ENCODE measurements at regions not wholly inside any gene's neighbourhood (a gene's known extent, or its start where the extent isn't known, plus 50 kb on each side); places are given as distances from the start of the nearest gene placed in this dataset.

DNA sequence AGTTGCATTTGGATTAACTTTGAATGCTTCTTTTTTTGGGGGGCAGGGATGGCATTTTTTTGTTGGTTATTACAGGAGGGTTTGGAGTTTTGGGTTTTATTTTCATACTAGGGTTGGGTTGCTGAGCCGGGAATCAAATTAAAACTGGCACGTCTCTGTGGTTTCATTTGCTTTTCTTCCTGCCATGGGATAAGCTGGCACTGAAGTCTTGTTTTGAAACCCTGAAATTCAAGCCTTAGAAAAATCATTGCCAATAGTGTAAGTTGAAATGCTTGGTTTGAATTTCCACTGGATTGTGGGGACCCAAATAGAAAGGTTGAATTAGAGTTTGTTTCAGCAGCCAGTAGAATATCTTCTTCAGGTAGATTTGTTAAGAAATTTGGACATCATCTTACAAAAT is 193.1 kb upstream of the DCBLD2 start:
- DNase-seq = no peak

DNA sequence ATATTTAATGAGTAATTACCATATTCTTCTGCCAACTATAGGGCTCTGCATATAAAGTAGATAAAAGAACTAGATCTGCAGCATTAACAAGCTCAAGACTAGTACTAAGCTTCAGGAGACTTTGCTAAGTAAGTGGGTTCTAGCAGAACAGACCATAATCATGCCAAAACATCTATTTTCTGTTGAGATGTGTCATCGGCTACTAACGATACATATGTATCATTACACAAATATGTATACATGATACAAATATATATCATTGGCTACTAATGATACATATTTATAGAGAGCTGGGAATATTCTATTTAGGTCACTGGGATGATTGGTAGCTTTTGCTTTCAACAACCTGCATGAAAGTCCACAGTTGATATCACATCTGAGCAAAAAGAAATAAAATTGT is 185.8 kb upstream of the DCBLD2 start:
- peak; percentile 49 for DNase-seq

DNA sequence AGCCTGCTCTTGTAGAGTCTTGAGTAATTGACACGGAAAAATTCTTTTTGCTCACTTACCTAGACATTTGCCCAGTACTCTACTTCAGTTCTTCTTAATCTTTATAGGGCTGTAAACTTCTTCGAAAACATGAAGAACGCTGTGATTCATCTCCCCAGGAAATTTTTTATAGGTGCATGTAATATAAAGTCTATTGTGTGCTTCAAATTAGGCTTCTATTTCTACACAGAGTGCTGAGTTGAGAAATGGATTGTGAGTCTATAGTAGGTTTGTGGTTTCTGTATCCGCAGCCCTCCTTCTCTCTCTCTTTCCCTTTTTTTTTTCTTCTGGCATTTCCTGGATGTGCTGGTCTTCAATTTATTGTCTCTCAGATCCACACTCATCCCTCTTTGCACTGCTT is 183.3 kb upstream of the DCBLD2 start:
- peak; percentile 92 for DNase-seq

DNA sequence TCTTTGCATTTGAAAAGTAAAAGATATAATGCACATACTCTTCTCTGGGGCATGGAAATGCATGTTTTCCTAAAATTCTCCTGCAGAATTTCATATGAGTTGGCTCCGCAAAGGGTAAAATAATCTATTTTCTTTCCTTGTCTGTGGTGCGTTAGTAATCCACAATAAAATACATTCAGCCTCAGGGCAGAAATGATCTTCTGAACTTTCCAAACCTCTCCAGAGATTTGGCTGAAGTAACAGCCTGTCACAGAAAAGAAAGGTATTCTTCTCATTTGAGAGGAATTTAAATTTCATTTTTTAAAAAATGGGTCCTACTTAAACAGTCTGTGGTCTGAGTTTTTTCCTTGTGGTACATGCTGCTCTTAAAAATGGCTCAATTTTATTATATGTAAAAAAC is 182.7 kb upstream of the DCBLD2 start:
- DNase-seq = no peak

DNA sequence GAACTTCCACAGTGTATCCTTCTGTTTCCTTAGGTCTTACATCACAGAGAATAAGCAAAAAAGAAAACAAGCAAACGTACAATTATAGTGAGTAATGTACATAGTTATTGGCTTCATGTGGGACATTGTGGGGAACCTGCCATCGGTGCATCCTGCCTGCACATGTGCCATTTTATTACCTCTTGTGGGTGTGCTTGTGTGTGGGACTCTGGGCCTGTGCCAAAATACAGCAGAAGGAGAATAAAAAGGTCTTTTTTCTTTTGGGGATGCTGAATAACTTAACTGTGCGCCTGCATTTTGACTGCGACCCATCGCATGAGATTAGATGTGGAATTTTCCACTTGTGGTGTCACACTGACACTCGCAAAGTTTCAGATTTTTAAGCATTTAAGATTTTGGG is 169.6 kb upstream of the DCBLD2 start:
- DNase-seq = peak; percentile 6

DNA sequence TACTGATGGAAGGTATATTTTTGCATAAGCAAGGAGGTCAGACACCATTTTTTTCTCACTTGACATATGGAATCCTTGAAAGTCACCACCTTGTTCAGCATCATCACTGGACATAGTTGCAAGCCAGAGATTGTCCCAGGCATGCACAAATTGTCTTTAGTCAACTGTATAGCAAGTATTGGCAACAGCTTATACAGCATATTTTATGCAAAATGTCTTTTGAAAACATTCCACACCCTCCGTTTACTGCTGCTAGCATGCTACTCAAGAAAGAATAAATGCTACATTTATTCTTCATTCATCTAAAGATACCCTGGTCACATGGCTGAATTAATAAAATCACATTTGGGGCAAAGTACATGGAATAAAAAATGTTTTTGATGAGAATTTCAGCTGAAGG is 168.5 kb upstream of the DCBLD2 start:
- no peak for DNase-seq

DNA sequence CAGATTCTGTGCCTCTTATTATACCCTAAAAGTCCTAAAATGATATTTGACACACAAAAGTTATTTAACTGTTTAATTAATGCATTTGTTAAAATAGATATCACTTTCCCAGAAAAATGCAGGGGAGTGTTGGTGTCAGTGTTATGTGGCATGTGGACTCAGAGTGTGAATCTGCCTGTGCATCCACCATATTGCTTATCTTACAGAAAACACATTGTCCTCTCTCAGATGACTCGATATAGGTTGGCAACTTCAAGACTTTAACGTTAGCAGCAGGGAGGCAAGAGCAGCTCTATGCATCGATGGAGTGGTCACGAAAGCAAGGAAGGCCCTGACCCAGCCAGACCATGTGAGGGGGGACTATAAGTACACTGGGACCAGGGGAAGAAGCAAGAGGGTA is 165.4 kb upstream of the DCBLD2 start:
- no peak for DNase-seq

DNA sequence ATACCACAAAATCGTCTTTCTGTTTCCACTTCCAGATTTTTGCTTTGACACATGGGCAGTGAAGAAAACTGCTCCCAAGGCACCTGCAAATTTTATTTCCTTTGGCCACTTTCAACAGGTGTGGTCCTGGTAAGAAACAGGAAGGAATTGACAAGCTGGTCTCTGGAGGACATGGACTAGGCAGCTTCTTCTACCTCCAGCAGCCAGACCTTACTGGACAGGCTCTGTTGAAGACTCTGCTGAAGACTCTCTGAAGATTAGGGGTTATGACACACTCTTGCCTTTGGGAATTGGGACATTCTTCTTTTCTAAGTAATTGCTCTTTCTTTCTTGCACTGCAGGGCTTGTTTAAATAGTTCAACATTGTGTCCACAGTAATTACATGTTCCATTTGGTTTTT is 147.7 kb upstream of the DCBLD2 start:
- DNase-seq = no peak

DNA sequence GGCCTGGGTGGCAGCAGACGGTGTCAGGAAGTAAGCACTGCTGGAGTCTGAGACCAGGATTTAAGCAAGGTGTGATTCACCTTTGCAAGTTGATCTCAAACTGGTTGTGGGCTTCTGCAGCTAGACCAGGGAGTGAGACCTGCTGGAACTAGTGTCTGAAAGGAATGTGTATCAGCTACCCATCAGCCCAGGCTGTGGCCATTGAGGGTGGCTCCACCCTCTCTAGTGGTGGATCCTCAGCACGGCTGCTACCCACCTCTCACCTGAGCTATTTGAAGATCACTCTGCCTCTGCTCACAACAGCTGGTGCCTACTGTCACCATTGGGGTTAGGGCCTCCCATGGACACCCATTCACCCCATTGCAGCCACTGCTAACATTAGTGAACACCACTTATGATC is 140.3 kb upstream of the DCBLD2 start:
- DNase-seq = no peak

DNA sequence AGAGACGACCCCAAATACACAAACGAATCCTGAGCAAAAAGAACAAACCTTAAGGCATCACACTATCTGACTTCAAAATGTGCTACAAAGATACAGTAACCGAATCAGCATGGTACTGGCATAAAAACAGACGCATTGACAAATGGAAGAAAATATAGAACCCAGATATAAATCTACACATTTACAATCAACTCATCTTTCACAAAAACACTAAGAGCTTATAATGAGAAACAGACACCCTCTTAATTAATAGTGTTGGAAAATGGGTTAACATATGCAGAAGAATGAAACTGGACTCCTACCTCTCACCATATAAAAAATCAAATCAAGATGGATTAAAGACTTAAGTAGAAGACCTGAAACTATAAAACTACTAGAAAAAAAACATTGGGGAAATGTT is 130.3 kb upstream of the DCBLD2 start:
- no peak for DNase-seq

DNA sequence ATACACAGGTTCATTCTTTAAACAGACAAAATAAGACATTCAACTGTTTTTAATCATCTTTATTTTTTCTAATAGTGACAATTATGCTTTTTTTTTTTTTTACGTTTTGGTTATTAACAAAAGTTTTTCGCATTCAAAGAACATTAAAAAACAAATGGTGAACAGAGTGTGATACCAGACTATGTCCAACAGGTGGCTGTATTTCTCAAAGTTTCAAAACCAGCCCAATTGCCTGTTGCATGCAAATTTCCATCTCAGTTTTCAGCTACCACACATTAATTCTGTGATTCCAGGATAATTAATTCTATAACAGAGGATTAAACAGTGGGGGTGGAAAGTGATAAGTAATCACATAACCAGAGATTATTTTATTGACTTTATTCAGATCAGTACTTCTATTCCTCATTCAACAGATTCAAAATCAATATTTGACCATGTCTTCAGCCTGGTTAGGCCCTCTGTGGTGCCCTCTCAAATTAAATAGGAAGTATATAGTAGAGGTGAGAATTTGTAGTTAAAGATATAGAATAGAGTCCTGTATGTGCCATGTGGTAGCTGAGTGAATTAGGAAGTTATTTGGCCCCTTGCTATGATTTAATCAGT is 122.2 kb upstream of the DCBLD2 start:
- peak; percentile 55 for DNase-seq

DNA sequence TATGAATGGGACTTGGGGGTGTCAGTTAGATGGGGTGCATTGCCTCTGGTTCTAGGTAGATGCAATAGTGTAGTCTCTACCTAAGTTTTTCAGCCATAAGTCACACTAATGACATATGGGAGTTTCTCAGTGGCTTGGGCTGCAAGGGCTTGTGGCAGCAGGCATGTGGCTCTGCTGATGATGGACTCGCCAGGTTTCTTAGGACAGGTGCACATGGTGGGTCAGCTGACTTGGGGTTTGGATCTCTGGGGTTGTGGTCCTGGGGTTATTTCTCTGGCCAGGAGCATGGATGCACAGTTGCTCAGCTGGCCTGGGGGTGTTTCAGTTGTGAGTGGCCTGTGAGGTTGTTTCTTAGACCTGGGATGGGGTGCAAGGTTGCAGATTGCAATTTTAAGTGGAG is 120.0 kb upstream of the DCBLD2 start:
- DNase-seq = no peak

DNA sequence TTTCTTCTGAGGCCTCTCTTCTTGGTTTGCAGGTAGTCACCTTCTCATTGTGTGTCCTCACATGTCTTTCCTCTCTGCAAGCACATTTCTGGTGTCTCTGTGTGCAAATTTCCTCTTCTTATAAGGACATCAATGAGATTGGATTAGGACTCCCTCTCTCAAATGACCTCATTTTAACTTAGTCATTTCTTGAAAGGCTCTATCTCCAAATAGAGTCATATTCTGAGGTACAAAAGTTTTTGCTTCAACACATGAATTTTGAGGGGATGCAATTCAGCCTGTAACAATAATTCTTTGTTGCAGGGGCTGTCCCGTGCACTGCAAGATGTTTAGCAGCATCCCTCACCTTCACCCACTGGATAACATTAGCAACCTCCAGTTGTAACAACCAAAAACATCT is 115.0 kb upstream of the DCBLD2 start:
- no peak for DNase-seq

DNA sequence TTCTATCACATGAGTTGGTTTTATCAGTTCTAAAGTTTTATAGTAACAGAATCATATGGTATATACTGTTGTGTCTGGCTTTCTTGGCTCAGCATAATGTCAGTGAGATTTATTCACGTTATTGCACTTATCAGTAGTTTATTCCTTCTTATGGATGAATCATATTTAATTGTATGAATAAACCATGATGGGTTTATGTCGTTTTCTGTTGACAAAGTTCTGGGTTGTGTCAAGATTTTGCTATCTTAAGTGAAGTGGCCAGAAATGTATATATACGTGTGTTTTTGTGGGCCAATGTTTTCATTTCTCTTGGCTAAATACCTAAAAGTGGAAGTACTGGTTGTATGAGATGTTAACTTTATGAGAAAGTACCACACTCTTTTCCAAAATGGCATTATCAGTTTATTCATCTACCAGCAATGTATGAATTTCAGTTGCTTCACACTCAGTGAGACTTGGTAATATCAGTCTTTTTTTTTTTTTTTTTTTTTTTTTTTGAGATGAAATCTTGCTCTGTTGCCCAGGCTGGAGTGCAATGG is 112.4 kb upstream of the DCBLD2 start:
- DNase-seq = no peak

DNA sequence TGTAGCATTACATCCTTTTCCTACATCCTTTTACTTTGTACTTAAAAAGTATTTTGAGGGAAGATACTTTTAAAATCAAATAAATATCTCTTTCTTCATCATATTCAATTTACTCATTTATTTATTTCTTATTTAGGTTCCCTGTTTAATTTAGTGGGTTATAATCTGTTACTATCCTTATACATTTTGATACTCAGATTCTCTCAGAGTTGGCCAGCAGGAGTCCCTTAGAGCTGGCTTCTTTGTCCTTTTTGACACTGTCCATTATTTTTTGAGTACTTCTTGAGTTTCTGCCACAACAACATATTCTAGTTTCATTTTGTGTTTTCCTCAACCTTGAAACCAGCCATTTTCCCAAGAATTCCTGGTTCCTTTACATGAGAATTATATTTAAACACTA is 111.6 kb upstream of the DCBLD2 start:
- DNase-seq = no peak

DNA sequence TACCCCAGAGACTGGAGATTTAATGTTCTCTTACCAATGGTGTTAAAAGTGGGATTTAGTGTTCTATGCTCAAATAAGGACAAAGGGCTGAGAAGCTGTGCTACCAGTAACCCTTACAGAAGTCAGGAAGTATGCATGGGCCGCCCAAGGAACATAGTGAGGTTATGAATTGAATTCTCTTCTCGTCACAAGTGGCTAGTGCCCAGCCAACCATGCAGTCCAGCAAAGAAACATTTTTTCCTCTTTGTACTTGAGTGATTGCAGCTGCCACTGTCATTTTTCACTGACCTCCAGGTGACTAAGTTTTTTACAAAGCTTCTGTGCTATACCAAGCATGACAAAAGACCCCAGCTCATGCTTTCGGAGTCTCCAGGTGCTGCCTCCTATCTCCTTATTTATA is 110.6 kb upstream of the DCBLD2 start:
- no peak for DNase-seq

DNA sequence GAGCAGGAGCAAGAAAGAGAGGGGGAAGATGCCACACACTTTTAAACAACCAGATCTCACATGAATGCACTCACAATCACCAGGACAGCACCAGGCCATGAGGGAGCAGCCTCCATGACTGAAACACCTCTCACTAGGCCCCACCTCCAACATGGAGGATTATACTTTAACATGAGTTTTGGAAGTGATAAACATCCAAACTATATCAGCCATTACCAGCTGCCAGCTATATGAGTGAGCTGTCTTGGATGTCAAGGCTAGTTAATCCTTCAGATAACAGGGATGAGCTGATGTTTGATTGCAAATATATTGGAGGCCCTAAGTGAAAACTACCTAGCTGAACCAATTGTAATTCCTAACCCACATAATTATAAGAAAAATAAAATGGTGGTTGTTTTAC is 108.4 kb upstream of the DCBLD2 start:
- DNase-seq = no peak

DNA sequence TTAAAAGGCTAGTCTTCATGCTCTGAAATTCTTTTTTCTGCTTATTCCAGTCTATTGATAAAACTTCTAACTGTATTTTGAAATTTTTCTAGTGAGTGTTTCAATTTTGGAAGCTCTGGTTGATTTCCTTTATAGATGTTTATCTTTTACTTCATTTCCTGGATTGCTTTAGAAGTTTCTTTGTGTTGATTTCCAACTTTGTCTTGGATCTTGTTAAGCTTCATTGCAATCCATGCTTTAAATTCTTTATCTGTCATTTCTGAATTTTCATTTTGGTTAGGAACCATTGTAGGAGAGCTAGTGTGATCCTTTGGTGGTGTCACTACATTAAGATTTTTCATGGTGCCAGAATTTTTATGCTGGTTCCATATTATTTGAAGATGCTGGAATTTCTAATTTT is 105.2 kb upstream of the DCBLD2 start:
- DNase-seq = no peak

DNA sequence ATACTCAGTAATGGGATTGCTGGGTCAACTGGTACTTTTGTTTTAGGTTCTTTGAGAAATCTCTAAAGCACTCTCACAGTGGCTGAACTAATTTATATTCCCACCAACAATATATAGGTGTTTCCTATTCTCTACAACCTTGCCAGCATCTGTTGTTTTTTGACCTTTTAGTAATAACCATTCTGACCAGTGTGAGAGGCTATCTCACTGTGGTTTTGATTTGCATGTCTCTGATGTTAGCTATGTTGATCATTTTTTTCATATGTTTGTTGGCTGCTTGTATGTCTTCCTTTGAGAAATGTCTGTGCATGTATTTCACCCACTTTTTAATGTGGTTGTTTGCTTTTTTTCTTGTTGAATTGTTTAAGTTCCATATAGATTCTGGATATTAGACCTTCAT is 98.2 kb upstream of the DCBLD2 start:
- no peak for DNase-seq

DNA sequence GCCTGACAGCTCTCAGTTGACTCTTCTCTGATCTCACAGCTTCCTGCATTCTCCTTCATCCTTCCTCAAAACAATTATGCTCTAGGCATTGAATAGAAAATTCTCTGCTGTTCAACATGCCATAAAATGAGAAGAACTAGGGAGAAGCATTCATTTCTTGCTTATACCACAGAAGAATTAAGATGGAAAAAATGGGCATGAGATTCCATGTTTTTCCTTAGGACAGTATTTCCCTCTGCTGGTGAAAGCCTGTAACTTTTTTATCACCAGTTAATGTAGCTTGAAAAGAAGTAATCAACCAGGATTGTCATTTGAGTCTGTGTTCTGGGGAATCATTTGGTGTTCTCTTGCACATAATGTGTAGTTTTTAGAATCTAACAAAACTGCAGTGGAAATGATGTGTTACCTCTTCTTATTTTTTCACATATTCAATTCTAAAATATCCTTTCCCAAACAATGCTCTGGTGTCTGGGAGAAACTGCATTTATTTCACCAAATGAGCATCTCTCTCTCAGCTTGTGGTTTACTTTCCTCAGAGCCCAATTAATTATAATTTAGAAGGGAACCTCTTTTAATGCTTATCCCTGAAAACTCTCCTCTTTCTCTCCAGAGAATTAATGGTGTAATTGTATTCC is 92.8 kb upstream of the DCBLD2 start:
- peak; percentile 63 for DNase-seq

DNA sequence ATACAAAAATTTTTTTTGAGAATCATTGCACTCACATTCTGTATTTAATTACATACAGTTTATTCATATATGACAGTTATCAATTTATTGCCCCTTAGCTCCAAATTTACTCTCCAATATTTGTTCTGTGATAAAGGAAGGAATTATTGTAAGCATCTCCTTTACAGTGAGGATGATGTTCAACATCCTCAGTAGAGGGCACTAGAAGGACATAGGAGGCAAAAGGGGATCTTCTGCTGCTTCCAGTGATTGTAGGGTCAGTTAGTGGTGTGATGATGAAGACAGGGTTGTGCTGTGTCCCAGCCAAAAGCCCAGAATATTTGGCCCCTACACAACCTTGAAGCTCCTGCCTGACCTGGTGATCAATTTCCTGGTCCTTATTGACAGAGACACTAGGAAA is 89.9 kb upstream of the DCBLD2 start:
- no peak for DNase-seq

DNA sequence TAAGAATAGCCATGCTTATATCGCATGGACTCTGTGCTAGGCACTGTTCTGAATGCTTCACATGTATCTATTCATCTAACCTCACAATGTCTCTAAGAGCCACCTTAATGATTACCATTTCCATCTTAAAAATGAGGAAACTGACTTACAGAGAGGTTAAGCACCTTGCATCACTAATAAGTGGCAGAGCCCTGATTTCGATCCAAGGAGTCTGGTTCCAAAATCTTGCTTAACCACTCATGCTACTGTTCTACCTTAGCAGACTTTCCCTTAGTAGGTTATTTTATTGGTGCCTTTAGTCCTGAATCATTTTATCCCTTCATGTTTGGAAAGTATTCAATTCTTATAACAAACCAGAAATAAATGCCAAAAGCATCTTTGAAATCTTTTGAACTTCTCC is 89.2 kb upstream of the DCBLD2 start:
- DNase-seq = no peak

DNA sequence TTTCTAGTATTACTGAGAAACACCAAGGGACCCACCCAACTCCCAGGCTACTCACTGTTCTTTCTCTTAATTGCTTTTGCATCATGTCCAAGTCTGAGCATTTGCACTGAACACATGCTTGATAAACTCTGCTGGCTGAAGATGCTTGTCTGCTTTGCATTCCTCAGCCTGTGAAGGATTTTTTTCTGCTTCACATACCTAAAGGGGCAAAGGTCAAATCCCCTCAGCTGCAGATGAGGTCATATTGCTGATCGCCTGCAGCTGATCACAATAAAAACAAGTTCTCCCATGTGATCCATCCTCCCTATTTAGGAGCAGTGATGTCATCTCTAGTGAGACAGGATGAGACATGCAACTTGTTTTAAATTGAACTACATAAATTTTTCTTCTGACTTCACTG is 84.6 kb upstream of the DCBLD2 start:
- DNase-seq = peak; percentile 82

DNA sequence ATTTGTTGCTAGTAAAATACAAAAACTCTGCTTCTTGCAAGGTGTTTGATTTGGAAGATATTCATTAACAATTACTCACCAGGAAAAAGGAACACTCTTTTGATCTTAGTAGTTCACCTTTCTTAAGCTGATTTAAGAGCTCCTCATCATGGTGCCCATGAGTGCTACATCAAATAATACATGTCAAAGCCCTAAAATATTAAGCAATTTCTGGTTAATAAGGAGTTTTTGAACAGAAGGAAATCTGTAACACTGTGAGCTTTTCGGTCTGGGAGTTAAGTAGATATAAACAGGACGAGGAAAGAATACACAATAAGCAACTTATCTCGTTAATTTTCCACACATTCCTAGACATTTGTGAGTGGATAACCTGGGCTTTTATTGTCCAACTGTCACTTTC is 83.9 kb upstream of the DCBLD2 start:
- DNase-seq = no peak

DNA sequence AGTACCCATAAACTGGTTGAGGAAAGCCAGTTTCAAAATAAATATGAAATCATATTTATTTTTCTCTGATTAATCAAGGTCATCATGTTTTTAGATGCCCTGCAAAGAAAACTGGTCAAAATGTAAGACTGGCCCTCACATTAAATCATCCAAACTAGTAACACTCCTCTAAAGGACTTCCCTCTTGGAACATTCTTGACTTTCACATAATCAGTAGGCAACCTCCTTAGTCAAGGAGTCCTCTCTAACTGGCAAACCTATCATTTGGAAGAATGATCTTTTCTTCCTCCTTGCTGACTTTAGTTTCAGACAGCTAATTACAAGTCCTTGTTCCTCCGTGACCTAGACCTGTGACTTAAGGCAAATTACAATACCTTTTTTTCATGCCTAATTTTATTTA is 82.5 kb upstream of the DCBLD2 start:
- DNase-seq = no peak
